RWPE2 (cell line): ENCODE measurements at regions not wholly inside any gene's neighbourhood (a gene's known extent, or its start where the extent isn't known, plus 50 kb on each side); places are given as distances from the start of the nearest gene placed in this dataset.
"Not testable (repeated sequence)": the region's sequence is repeated elsewhere in the genome, so short reads cannot be mapped to it uniquely, and the experiment has no call there.

Experiments
- ATAC-seq: fragments of 200-7000 bp; cut with Tn5 transposase; 3 replicates; pipeline ENCODE4 v1.9.1; 2021; ENCODE audit warnings: low read depth
- DNase-seq: peaks from one replicate; pipeline ENCODE4 v3.0.0-alpha.2; 2020; ENCODE audit warnings: low spot score
- H3K27ac ChIP-seq: fragments of 450-650 bp; 2 replicates; pipeline ENCODE4 v1.5.1; 2017; ENCODE audit warnings: mild to moderate bottlenecking; ENCODE audit not compliant: poor library complexity, severe bottlenecking
- H3K27me3 ChIP-seq: fragments of 250-450 bp; sonication (Bioruptor Pico); 2 replicates; pipeline ENCODE4 v1.5.1; 2021; ENCODE audit warnings: mild to moderate bottlenecking, moderate library complexity; ENCODE audit not compliant: insufficient read depth, poor library complexity, severe bottlenecking
- H3K36me3 ChIP-seq: fragments of 250-450 bp; sonication (Bioruptor Pico); 2 replicates; pipeline ENCODE4 v1.5.1; 2020; ENCODE audit warnings: low read depth, mild to moderate bottlenecking, moderate library complexity
- H3K4me1 ChIP-seq: fragments of 250-450 bp; sonication (Bioruptor Pico); 2 replicates; pipeline ENCODE4 v1.5.1; 2021; ENCODE audit warnings: mild to moderate bottlenecking, moderate library complexity; ENCODE audit not compliant: insufficient read depth, poor library complexity, severe bottlenecking
- H3K4me3 ChIP-seq: fragments of 250-450 bp; sonication (Bioruptor Pico); 2 replicates; pipeline ENCODE4 v1.5.1; 2021; ENCODE audit warnings: mild to moderate bottlenecking, moderate library complexity; ENCODE audit not compliant: severe bottlenecking
- H3K9me3 ChIP-seq: fragments of 250-450 bp; sonication (Bioruptor Pico); 2 replicates; pipeline ENCODE4 v1.5.1; 2021; ENCODE audit warnings: mild to moderate bottlenecking, moderate library complexity; ENCODE audit not compliant: severe bottlenecking
- TF ChIP-seq, protein P1 (sequence below): fragments of 450-650 bp; IDR thresholded peaks from one replicate; pipeline ENCODE4 v1.5.1; 2017; ENCODE audit warnings: mild to moderate bottlenecking, moderate library complexity; ENCODE audit not compliant: poor library complexity, severe bottlenecking

DNA sequence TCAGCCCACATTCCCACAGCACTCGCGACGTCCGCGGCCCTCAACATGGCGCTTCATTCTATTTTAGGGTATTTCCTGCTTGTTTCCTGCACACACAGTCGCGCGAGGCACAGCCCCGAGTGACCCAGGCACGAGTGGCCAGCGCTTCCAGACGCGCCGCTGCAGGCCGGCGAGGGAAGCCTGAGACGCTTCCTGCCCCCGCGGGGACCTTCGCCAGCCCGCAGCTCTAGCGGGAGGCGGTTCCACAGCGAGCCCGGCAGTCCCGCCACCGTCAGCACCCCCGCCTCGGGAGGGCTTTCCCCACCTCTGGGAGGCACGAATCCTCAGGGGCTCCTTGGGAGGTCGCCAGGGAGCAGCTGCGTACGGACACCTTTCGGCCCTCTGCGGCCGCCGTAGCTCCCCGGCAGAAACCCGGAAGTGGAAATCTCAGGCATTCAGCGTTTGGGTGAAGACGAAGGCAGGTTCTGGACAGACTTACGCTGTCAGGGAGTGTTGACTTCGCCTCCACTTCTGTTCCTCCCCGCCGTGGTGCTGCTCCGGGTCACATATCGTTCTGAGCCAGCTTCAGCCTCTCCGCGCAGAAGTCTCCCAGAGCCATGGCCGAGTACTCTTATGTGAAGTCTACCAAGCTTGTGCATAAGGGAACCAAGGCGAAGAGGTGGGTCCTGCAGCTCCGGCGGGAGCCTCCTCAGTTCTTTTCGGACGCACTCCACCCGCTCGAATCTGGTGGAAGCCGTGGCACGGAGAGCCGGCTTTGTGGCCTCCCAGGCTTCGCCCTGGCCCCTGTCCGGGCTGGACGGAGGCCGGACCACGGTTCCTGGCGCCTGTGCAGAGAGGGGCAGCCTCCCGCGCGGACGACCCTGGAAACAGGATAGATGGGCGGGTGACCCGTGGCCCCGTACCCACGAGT, 2925.9 kb upstream of the OR11H1 start:
- peaks cover 2% of the 10 kb centered on the region for H3K9me3 ChIP-seq
- H3K27ac ChIP-seq = no peak overlapping the region
- ATAC-seq (no peak), DNase-seq (peak; percentile 38)
- no peaks in the 10 kb centered on the region for H3K4me1 ChIP-seq
- TF ChIP-seq, protein P1, sequence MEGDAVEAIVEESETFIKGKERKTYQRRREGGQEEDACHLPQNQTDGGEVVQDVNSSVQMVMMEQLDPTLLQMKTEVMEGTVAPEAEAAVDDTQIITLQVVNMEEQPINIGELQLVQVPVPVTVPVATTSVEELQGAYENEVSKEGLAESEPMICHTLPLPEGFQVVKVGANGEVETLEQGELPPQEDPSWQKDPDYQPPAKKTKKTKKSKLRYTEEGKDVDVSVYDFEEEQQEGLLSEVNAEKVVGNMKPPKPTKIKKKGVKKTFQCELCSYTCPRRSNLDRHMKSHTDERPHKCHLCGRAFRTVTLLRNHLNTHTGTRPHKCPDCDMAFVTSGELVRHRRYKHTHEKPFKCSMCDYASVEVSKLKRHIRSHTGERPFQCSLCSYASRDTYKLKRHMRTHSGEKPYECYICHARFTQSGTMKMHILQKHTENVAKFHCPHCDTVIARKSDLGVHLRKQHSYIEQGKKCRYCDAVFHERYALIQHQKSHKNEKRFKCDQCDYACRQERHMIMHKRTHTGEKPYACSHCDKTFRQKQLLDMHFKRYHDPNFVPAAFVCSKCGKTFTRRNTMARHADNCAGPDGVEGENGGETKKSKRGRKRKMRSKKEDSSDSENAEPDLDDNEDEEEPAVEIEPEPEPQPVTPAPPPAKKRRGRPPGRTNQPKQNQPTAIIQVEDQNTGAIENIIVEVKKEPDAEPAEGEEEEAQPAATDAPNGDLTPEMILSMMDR = no peak
- no peaks in the 10 kb centered on the region for H3K36me3 ChIP-seq
- H3K4me3 ChIP-seq = no peak overlapping the region
- H3K27me3 ChIP-seq = no peaks in the 10 kb centered on the region

DNA sequence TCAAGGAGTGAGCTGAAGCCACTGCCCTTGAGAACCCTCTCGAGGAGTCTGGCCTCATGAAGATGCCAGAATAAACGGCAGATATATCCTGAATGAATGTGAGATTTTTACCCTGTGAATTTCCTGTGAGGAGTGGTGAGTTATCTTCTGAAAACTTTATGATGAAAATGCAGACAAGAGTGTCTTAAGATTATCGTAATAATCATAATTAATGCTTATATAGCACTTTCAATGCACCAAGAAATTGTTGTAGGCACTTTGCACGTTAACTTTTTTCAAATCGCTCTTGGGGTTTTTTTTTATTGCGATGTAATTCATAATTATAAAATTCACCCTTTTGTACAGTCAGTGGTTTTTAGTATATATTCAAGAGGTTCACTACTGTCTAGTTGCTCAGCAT, 2924.6 kb upstream of the OR11H1 start:
- H3K4me1 ChIP-seq, H3K9me3 ChIP-seq, DNase-seq: not testable (repeated sequence)

DNA sequence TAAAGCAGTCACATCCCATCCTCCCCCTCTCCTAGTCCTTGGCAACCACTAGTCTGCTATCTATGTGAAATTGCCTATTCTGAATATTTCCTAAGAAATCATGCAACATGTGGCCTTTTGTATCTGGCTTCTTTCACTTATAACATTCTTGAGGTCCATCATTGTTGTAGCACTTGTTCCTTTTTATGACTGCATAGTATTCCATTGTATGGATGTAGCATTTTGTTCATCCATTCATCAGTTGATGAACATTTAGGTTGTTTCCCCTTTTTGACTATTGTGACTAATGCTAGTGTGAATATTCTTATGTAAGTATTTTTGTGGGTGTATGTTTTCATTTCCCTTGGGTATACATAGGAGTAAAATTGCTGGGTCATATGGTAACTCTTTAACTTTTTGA, 2924.2 kb upstream of the OR11H1 start:
- H3K4me3 ChIP-seq, DNase-seq: not testable (repeated sequence)

More for the DNA sequence above, 2924.6 kb upstream of the OR11H1 start:
- H3K36me3 ChIP-seq, H3K4me3 ChIP-seq, ATAC-seq, H3K27me3 ChIP-seq, H3K27ac ChIP-seq: not testable (repeated sequence)

DNA sequence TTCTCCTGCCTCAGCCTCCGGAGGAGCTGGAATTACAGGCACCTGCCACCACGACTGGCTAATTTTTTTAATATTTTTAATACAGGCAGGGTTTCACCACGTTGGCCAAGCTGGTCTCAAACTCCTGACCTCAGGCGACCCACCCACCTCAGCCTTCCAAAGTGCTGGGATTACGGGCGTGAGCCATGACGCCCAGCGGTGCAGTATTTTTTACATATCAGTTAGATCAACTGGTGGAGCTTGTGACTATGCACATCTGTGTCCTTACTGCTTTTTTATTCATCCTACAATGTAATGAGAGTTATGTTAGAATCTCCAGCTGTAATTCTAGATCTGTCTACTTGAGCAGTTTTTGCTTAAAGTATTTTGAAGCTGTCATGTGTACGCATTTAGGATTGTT, 2919.5 kb upstream of the OR11H1 start:
- H3K4me1 ChIP-seq, DNase-seq, H3K4me3 ChIP-seq, ATAC-seq, H3K36me3 ChIP-seq, H3K9me3 ChIP-seq, H3K27ac ChIP-seq, H3K27me3 ChIP-seq: not testable (repeated sequence)

More for the DNA sequence above, 2924.2 kb upstream of the OR11H1 start:
- not testable (repeated sequence) for H3K36me3 ChIP-seq, H3K9me3 ChIP-seq, H3K27me3 ChIP-seq, H3K4me1 ChIP-seq, H3K27ac ChIP-seq, ATAC-seq

DNA sequence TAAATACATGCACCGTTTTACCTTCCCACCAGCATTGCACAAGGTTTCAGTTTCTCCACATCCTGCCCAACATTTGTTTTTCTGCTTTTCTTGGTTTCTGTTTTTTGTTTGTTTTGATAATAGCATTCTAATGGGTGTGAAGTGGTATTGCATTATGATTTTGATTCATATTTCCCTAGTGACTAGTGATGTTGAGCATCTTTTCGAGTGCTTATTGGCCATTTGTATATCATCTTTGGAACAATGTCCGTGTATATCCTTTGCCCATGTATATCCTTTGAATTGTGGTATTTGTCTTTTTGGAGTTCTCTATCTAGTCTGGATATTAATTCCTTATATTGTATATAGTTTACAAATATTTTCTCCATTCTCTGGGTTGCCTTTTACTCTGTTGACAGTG, 2914.8 kb upstream of the OR11H1 start:
- DNase-seq (no peak), ATAC-seq (no peak)
- H3K27ac ChIP-seq = no peak overlapping the region
- H3K36me3 ChIP-seq = no peaks in the 10 kb centered on the region
- no peak overlapping the region for H3K4me3 ChIP-seq
- H3K9me3 ChIP-seq = no peaks in the 10 kb centered on the region
- no peaks in the 10 kb centered on the region for H3K4me1 ChIP-seq
- TF ChIP-seq, protein P1 = no peak
- H3K27me3 ChIP-seq = no peaks in the 10 kb centered on the region

DNA sequence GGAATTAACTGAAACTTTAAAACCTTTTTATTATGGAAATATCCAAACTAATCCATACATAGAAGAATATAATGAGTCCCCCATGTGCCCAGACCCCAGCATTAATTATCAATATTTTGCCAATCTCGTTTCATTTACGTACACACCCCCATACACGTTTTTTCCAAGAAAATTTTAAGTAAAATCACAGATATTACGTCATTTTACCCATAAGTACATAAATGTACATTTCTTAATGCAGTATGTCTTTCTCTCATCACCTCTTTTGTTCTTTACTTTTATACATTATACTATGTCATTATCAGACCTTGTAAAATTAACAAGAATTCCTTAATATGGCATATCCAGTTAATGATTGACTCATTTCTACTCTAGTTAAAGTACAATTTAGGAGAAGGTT, 2914.1 kb upstream of the OR11H1 start:
- DNase-seq, H3K4me1 ChIP-seq, H3K9me3 ChIP-seq, H3K36me3 ChIP-seq, H3K4me3 ChIP-seq, H3K27me3 ChIP-seq, ATAC-seq, H3K27ac ChIP-seq: not testable (repeated sequence)

DNA sequence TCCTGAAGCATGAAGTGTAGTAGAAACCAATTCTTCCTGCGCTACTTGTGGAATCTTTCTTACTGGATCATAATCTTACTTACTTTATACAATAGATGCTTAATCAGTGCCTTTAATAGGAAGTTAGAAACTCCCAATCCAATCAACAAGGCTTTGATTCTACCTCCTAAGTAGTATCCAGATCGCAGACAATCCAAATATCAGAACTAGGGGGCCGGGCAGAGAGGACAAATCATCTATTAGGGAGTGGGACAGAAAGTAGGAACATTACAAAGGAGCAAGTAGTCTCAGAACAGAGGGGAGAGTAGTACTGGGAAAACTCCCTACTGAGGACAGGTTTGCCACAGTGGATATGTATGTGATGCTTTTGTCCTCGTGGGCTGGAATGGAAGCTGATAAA, 2901.1 kb upstream of the OR11H1 start:
- H3K4me3 ChIP-seq, H3K27ac ChIP-seq, H3K4me1 ChIP-seq, H3K9me3 ChIP-seq, ATAC-seq, DNase-seq, H3K27me3 ChIP-seq, H3K36me3 ChIP-seq: not testable (repeated sequence)

DNA sequence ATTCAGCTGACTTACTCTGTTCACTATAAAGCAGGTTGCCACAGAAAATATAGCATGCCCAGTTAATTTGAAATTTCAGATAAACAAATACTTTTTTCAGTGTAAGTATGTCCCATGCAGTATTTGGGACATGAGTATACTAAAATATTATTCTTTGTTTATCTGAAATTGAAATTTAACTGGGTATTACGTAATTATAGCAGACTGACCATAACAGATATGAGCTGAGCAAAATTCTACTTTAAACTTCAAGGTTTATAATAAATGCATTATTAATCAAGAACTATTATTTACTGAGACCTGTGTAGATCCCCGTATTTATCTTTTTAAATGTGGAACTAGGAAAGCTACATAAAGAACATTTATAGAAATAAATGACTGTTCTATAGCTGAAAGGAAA, 2898.2 kb upstream of the OR11H1 start:
- not testable (repeated sequence) for ATAC-seq, H3K27me3 ChIP-seq, H3K9me3 ChIP-seq, H3K36me3 ChIP-seq, H3K27ac ChIP-seq, H3K4me1 ChIP-seq, DNase-seq, H3K4me3 ChIP-seq

DNA sequence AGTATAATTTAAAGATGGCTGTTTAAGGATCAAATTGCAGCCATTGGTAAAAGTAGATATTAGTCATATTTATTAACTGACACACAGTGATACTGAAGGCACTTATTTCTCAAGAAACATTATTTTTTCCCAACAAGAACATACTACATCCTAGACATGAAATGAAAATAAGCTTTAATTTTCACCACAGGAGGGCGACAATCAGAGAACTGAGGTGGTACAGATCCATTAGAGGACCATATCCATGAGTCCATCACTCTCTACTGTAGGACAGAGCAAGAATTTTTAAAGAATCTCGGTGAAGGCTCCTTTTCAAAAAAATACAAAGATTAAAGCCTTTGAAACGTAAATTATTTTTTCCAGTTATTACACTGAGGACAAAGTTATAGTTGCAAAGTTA, 2897.0 kb upstream of the OR11H1 start:
- H3K27ac ChIP-seq, ATAC-seq, H3K9me3 ChIP-seq, DNase-seq, H3K36me3 ChIP-seq, H3K4me3 ChIP-seq, H3K4me1 ChIP-seq, H3K27me3 ChIP-seq: not testable (repeated sequence)
